IPS-20b (cell line): ENCODE measurements at regions not wholly inside any gene's neighbourhood (a gene's known extent, or its start where the extent isn't known, plus 50 kb on each side); places are given as distances from the start of the nearest gene placed in this dataset.

Experiments
- H3K27ac ChIP-seq: one replicate; pipeline ENCODE4 v1.5.1; 2013; ENCODE audit warnings: low read length
- H3K27me3 ChIP-seq: 2 replicates; pipeline ENCODE4 v1.6.1; 2013; ENCODE audit warnings: mild to moderate bottlenecking, low read length, inconsistent platforms; ENCODE audit not compliant: insufficient read depth
- H3K36me3 ChIP-seq: 2 replicates; pipeline ENCODE4 v1.6.1; 2013; ENCODE audit warnings: low read depth, mild to moderate bottlenecking, inconsistent platforms, low read length, moderate library complexity; ENCODE audit not compliant: insufficient read depth
- H3K4me1 ChIP-seq: 2 replicates; pipeline ENCODE4 v1.6.1; 2013; ENCODE audit warnings: mild to moderate bottlenecking, control low read depth, inconsistent platforms, low read length, moderate library complexity; ENCODE audit not compliant: insufficient read depth
- H3K4me3 ChIP-seq: 2 replicates; pipeline ENCODE4 v1.5.1; 2013; ENCODE audit warnings: mild to moderate bottlenecking, low read length, inconsistent platforms
- H3K9ac ChIP-seq: 2 replicates; pipeline ENCODE4 v1.6.1; 2013; ENCODE audit warnings: low read depth, mild to moderate bottlenecking, inconsistent platforms, low read length, moderate library complexity
- H3K9me3 ChIP-seq: 2 replicates; pipeline ENCODE4 v1.6.1; 2013; ENCODE audit warnings: mild to moderate bottlenecking, low read depth, low read length, inconsistent platforms; ENCODE audit not compliant: insufficient read depth

DNA sequence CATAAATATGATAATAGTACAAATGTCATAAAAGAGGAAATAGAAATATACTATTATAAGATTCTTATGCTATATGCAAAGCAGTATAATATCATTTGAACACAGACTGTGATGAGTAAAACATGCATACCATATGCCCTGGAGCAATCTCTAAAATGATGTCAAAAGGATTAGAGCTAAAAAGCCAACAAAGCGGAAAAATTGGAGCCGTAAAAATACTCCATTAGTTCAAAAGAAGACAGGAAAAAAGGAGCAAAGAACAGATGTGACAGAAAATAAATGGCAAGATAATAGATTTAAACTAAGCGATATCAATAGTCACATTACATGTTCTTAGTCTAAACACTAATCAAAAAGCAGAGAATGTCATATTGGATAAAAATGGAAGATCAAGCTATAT is 191.0 kb upstream of the PLPP4 start:
- Histone ChIP-seq H3K9ac (no peak overlapping the region), H3K27me3 (no peaks in the 10 kb centered on the region), H3K4me3 (no peak overlapping the region), H3K9me3 (peaks cover 9% of the 10 kb centered on the region; the same call in 1 of the 2 replicates), H3K4me1 (no peaks in the 10 kb centered on the region), H3K27ac (no peak overlapping the region), H3K36me3 (no peaks in the 10 kb centered on the region)

- H3K27ac ChIP-seq: no peak overlapping the region
- no peak overlapping the region for H3K9ac ChIP-seq
- H3K4me3 ChIP-seq: no peak overlapping the region
- no peaks in the 10 kb centered on the region for H3K36me3 ChIP-seq
- no peaks in the 10 kb centered on the region for H3K27me3 ChIP-seq
- H3K4me1 ChIP-seq: 0 out of 2 replicates have a peak, but pooled peaks cover 3% of the 10 kb centered on the region
- H3K9me3 ChIP-seq: peaks cover 9% of the 10 kb centered on the region; the same call in 1 of the 2 replicates
Observed at GRCh38 chr10:120270906-120271305, 186.1 kb upstream of the PLPP4 start.

DNA sequence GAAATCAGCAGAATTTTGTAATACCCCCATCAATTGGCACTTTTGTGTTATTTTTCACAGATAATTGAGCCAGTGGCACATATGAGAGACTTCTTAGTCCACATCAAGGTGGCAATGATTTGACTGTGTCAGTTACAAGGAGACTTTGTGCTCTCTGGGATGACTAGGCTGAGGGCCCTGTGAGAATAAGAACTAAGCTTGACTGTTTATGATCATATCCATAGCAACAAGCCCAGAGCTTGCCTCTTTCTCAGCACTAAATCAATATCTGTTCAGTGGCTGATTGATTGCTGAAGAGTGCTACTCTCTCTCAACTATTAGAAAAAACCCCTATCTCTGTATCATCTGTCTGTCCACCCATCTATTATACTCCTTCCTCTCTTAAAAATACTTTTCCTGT is 185.3 kb upstream of the PLPP4 start:
- no peak overlapping the region for H3K9ac ChIP-seq
- no peaks in the 10 kb centered on the region for H3K27me3 ChIP-seq
- no peaks in the 10 kb centered on the region for H3K36me3 ChIP-seq
- peaks cover 9% of the 10 kb centered on the region; the same call in 1 of the 2 replicates for H3K9me3 ChIP-seq
- H3K4me3 ChIP-seq: no peak overlapping the region
- H3K4me1 ChIP-seq: 0 out of 2 replicates have a peak, but pooled peaks cover 3% of the 10 kb centered on the region
- no peak overlapping the region for H3K27ac ChIP-seq

GRCh38 chr10:120272350-120272749 is 184.7 kb upstream of the PLPP4 start:
- H3K9ac ChIP-seq: no peak overlapping the region
- no peaks in the 10 kb centered on the region for H3K27me3 ChIP-seq
- no peak overlapping the region for H3K4me3 ChIP-seq
- H3K9me3 ChIP-seq: peaks cover 9% of the 10 kb centered on the region; the same call in 1 of the 2 replicates
- H3K4me1 ChIP-seq: 0 out of 2 replicates have a peak, but pooled peaks cover 3% of the 10 kb centered on the region
- no peaks in the 10 kb centered on the region for H3K36me3 ChIP-seq
- no peak overlapping the region for H3K27ac ChIP-seq

- no peak overlapping the region for H3K9ac ChIP-seq
- no peaks in the 10 kb centered on the region for H3K36me3 ChIP-seq
- H3K27me3 ChIP-seq: no peaks in the 10 kb centered on the region
- peaks cover 8% of the 10 kb centered on the region; the same call in 1 of the 2 replicates for H3K4me1 ChIP-seq
- no peaks in the 10 kb centered on the region for H3K9me3 ChIP-seq
- H3K4me3 ChIP-seq: peak overlapping the region; percentile 25; the same call in 1 of the 2 replicates
- no peak overlapping the region for H3K27ac ChIP-seq
Observed at GRCh38 chr10:120278069-120278468, 179.0 kb upstream of the PLPP4 start.

- Histone ChIP-seq H3K9me3 (no peaks in the 10 kb centered on the region), H3K9ac (no peak overlapping the region), H3K27ac (no peak overlapping the region), H3K4me3 (no peak overlapping the region), H3K4me1 (peaks cover 5% of the 10 kb centered on the region; the same call in 1 of the 2 replicates), H3K36me3 (no peaks in the 10 kb centered on the region), H3K27me3 (no peaks in the 10 kb centered on the region)
Observed at GRCh38 chr10:120279196-120279595, 177.8 kb upstream of the PLPP4 start.

DNA sequence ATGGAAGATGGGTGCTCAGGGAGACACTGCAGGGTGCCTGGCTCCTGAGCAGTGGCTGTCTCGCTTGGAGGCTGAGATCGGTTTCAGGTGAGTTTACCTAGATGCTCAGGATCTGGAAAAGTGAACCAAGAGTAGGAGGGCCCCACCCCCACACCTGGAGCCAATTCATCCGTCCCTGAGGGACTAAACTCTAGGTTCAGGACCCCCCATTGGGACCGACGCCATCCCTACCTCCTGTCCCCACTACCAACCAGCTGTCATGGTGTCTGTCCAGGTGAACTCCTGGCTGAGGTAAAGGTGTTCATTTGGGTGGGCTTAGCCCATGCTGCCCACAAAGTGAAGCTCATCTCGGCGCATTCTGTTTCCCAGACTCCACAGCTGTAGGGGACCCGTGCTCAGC is 174.6 kb upstream of the PLPP4 start:
- H3K27ac ChIP-seq: no peak overlapping the region
- no peak overlapping the region for H3K9ac ChIP-seq
- H3K9me3 ChIP-seq: no peaks in the 10 kb centered on the region
- H3K27me3 ChIP-seq: no peaks in the 10 kb centered on the region
- H3K36me3 ChIP-seq: no peaks in the 10 kb centered on the region
- H3K4me3 ChIP-seq: no peak overlapping the region
- H3K4me1 ChIP-seq: peaks cover 5% of the 10 kb centered on the region; the same call in 1 of the 2 replicates

DNA sequence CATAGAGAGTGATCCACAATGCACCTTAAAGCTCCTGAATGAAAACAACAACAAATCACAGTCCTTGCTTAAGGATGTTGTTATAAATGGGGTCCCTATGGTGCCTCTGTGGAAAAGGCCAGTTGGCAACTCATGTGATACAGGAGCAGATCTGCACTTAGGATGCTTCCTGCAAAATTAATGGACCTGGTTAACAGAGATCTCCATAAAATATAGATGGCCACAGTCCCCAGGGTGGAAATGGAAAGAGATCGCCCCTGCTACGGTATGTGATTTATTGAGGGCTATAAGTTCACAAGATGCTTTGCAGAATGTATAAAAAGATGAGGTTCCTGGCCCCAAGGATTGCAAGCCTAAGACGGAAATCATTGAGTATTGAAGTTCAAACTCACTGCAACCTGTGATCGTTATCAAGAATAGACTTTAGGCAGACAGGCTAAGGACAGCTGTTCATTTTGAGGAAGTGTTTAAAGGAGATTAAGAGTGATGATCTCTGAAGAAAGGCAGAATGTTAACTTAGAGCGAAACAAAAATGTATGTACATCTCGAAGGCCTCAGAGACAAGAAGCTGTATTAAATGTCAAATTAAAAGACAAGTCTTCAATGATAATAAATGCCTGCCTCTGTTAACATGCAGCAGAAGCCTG is 174.1 kb upstream of the PLPP4 start:
- H3K9ac ChIP-seq: no peak overlapping the region
- no peak overlapping the region for H3K4me3 ChIP-seq
- no peaks in the 10 kb centered on the region for H3K9me3 ChIP-seq
- no peak overlapping the region for H3K27ac ChIP-seq
- peaks cover 5% of the 10 kb centered on the region; the same call in 1 of the 2 replicates for H3K4me1 ChIP-seq
- no peaks in the 10 kb centered on the region for H3K27me3 ChIP-seq
- no peaks in the 10 kb centered on the region for H3K36me3 ChIP-seq

DNA sequence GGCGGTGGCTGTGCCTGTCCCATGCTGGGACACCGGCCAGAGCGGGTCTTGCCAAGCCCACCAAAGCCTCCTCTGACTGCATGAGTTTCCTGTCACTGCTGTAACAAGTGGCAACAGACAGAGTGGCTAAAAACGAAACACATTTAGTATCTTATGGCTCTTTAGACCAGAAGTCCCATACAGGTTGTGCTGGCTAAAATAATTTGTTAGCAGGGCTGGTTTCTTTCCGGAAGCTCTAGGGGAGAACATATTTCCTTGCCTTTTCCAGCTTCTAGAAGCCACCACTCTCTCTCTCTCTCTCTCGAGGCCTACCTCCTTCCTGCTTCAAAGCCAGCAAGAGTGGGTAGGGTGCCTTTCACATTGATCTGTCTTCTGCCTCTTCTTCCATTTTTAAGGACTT is 171.6 kb upstream of the PLPP4 start:
- Histone ChIP-seq H3K9me3 (no peaks in the 10 kb centered on the region), H3K4me3 (no peak overlapping the region), H3K9ac (no peak overlapping the region), H3K36me3 (no peaks in the 10 kb centered on the region), H3K27me3 (no peaks in the 10 kb centered on the region), H3K4me1 (no peaks in the 10 kb centered on the region), H3K27ac (no peak overlapping the region)

- Histone ChIP-seq H3K4me3 (no peak overlapping the region), H3K9me3 (no peaks in the 10 kb centered on the region), H3K36me3 (no peaks in the 10 kb centered on the region), H3K27me3 (no peaks in the 10 kb centered on the region), H3K27ac (no peak overlapping the region), H3K4me1 (no peaks in the 10 kb centered on the region), H3K9ac (no peak overlapping the region)
Observed at GRCh38 chr10:120286280-120286679, 170.7 kb upstream of the PLPP4 start.

GRCh38 chr10:120300513-120300912 is 156.5 kb upstream of the PLPP4 start:
- Histone ChIP-seq H3K9me3 (no peaks in the 10 kb centered on the region; the same call in 1 of the 2 replicates), H3K4me1 (no peaks in the 10 kb centered on the region), H3K27ac (no peak overlapping the region), H3K4me3 (no peak overlapping the region), H3K9ac (no peak overlapping the region), H3K27me3 (no peaks in the 10 kb centered on the region), H3K36me3 (no peaks in the 10 kb centered on the region)

DNA sequence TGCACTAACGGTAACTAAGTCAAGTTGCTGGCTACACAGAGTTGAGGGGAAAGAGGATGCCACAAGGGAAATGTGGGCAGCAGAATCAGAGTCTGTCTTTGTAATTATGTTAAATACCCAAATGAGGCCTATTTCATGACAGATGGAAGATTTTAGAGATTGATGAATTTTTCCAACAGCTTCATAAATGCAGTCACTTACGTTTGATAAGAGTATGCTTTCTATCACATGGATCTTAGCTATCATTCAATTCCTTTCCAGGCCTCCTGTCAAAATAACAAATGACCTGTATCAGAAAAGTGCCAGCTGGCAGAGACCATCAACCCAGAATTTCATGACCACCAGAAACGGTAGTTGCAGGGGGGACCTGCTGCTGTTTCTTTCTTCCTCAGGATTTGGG is 148.4 kb upstream of the PLPP4 start:
- H3K27me3 ChIP-seq: no peaks in the 10 kb centered on the region
- no peaks in the 10 kb centered on the region; the same call in 1 of the 2 replicates for H3K9me3 ChIP-seq
- H3K9ac ChIP-seq: no peak overlapping the region
- no peak overlapping the region for H3K4me3 ChIP-seq
- H3K36me3 ChIP-seq: no peaks in the 10 kb centered on the region
- no peak overlapping the region for H3K27ac ChIP-seq
- H3K4me1 ChIP-seq: no peaks in the 10 kb centered on the region
